ENCODE measurements at regions not wholly inside any gene's neighbourhood (a gene's known extent, or its start where the extent isn't known, plus 50 kb on each side); places are given as distances from the start of the nearest gene placed in this dataset.

GRCh38 chr4:180512801-180513475, 1730.3 kb upstream of the TENM3 start:
- DNase-seq (ENCODE audit: low read depth), result no peak
- TF ChIP-seq, protein P1, sequence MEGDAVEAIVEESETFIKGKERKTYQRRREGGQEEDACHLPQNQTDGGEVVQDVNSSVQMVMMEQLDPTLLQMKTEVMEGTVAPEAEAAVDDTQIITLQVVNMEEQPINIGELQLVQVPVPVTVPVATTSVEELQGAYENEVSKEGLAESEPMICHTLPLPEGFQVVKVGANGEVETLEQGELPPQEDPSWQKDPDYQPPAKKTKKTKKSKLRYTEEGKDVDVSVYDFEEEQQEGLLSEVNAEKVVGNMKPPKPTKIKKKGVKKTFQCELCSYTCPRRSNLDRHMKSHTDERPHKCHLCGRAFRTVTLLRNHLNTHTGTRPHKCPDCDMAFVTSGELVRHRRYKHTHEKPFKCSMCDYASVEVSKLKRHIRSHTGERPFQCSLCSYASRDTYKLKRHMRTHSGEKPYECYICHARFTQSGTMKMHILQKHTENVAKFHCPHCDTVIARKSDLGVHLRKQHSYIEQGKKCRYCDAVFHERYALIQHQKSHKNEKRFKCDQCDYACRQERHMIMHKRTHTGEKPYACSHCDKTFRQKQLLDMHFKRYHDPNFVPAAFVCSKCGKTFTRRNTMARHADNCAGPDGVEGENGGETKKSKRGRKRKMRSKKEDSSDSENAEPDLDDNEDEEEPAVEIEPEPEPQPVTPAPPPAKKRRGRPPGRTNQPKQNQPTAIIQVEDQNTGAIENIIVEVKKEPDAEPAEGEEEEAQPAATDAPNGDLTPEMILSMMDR (conservative IDR thresholded peaks at IDR 0.05; ENCODE audit: low read depth, low read length), result no peak
- H3K4me3 ChIP-seq (ENCODE audit: low read depth, low read length), result no peak overlapping the region

DNA sequence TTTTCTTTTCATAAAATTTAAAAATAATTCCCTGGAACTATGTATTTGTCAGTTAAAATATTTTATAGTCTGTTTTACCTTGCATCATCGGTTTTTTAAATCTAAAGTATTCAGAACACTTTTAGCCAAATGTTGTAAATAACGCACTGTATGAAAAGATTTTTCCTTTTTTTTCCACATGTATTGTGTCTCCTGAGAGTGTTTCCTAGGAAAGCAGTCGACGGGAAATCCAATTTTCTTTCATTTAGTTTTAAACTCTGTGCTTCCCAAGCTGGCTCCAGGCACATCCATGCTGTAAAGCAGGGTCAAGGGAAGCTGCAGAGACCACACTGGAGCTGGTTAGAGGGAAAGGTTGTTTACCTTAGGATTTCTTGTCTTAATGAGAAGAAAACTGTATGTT, 1724.3 kb upstream of the TENM3 start:
- H3K4me3 ChIP-seq (ENCODE audit: low read depth, low read length), result no peak overlapping the region
- DNase-seq (ENCODE audit: low read depth), result no peak
- TF ChIP-seq, protein P1 (conservative IDR thresholded peaks at IDR 0.05; ENCODE audit: low read depth, low read length), result no peak

- TF ChIP-seq, protein P1 (conservative IDR thresholded peaks at IDR 0.05; ENCODE audit: low read depth, low read length), result no peak
- no peak overlapping the region for H3K4me3 ChIP-seq (ENCODE audit: low read depth, low read length)
- DNase-seq (ENCODE audit: low read depth), result no peak
These were observed 1722.0 kb upstream of the TENM3 start for GRCh38 chr4:180521181-180521580.

GRCh38 chr4:180525523-180526077, 1717.6 kb upstream of the TENM3 start:
- DNase-seq (ENCODE audit: low read depth), result no peak
- no peak overlapping the region for H3K4me3 ChIP-seq (ENCODE audit: low read depth, low read length)
- TF ChIP-seq, protein P1 (conservative IDR thresholded peaks at IDR 0.05; ENCODE audit: low read depth, low read length), result no peak

GRCh38 chr4:180528003-180528402, 1715.2 kb upstream of the TENM3 start:
- no peak overlapping the region for H3K4me3 ChIP-seq (ENCODE audit: low read depth, low read length)
- TF ChIP-seq, protein P1 (conservative IDR thresholded peaks at IDR 0.05; ENCODE audit: low read depth, low read length), result no peak
- no peak for DNase-seq (ENCODE audit: low read depth)

GRCh38 chr4:180530787-180531186, 1712.4 kb upstream of the TENM3 start:
- no peak overlapping the region for H3K4me3 ChIP-seq (ENCODE audit: low read depth, low read length)
- DNase-seq (ENCODE audit: low read depth), result no peak
- TF ChIP-seq, protein P1 (conservative IDR thresholded peaks at IDR 0.05; ENCODE audit: low read depth, low read length), result no peak

GRCh38 chr4:180532691-180533090, 1710.5 kb upstream of the TENM3 start:
- TF ChIP-seq, protein P1 (conservative IDR thresholded peaks at IDR 0.05; ENCODE audit: low read depth, low read length), result no peak
- no peak for DNase-seq (ENCODE audit: low read depth)

More at GRCh38 chr4:180532691-180533090, 1710.5 kb upstream of the TENM3 start:
- no peak overlapping the region for H3K4me3 ChIP-seq (ENCODE audit: low read depth, low read length)

Data from epithelial cell of proximal tubule (primary cell).